ENCODE measurements at regions not wholly inside any gene's neighbourhood (a gene's known extent, or its start where the extent isn't known, plus 50 kb on each side); places are given as distances from the start of the nearest gene placed in this dataset.

DNA sequence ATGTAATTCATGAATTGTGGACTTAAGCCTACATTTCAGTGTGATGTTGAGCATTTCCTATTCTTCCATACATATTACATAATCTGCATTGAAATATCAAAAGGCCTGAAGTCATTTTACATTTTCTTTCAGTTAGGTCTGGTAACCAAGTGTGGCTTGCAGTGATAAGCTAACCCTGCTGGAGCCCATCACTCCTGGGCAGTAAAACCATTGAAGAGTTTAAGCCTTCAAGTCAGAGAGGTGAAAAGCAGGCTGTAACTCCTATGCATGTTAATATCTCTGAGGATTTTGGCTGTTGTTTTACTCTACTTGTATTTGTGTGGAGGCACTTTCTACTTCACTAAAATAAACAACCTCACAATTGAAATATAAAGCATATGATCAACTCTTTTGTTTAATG lies 248.8 kb downstream of the SLITRK5 start:
- no peaks in the 10 kb centered on the region for H3K4me1 ChIP-seq (replicated peaks)
- no peaks in the 10 kb centered on the region for H3K36me3 ChIP-seq
- no peak overlapping the region for H3K4me3 ChIP-seq
- TF ChIP-seq POLR2A (IDR thresholded peaks at IDR 0.05) (no peak), POLR2AphosphoS5 (IDR thresholded peaks at IDR 0.05) (no peak)
- TF ChIP-seq, protein P1, sequence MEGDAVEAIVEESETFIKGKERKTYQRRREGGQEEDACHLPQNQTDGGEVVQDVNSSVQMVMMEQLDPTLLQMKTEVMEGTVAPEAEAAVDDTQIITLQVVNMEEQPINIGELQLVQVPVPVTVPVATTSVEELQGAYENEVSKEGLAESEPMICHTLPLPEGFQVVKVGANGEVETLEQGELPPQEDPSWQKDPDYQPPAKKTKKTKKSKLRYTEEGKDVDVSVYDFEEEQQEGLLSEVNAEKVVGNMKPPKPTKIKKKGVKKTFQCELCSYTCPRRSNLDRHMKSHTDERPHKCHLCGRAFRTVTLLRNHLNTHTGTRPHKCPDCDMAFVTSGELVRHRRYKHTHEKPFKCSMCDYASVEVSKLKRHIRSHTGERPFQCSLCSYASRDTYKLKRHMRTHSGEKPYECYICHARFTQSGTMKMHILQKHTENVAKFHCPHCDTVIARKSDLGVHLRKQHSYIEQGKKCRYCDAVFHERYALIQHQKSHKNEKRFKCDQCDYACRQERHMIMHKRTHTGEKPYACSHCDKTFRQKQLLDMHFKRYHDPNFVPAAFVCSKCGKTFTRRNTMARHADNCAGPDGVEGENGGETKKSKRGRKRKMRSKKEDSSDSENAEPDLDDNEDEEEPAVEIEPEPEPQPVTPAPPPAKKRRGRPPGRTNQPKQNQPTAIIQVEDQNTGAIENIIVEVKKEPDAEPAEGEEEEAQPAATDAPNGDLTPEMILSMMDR (IDR thresholded peaks at IDR 0.05) = no peak
- intact Hi-C loops (cut with DNase I) = no loop called here
- no peak overlapping the region for H3K27ac ChIP-seq
- DNase-seq (ENCODE audit: low spot score) = no peak
- H3K27me3 ChIP-seq (replicated peaks; ENCODE audit: insufficient read depth) = no peaks in the 10 kb centered on the region
- no peaks in the 10 kb centered on the region for H3K9me3 ChIP-seq

DNA sequence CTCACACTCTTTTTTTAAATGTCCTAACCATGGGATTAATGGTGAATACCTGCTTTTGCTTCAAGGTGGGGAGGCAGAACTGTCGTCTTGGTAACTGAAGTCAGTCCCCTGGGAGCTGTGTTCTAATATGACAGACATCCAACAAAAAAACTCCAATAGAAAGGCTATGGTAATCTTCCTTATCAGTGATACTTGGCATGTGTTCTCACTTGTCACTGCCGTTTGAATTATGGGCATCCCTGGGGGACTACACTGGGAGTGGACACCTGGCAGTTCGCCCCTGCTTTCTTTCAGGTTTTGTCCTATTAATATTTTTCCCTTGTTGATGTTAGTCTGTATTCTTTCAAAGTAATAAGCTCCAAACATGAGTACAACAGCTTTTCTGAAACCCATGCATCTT lies 252.6 kb downstream of the SLITRK5 start:
- WGBS = 70% methylated on average over 3 of the region's 3 CpGs
- H3K4me1 ChIP-seq (replicated peaks) = no peaks in the 10 kb centered on the region
- TF ChIP-seq POLR2AphosphoS5 (IDR thresholded peaks at IDR 0.05) = no peak
- TF ChIP-seq, protein P1 (IDR thresholded peaks at IDR 0.05) = no peak
- no peak for TF ChIP-seq POLR2A (IDR thresholded peaks at IDR 0.05)
- intact Hi-C loops (cut with DNase I) = no loop called here
- no peaks in the 10 kb centered on the region for H3K9me3 ChIP-seq
- no peak overlapping the region for H3K27ac ChIP-seq
- H3K36me3 ChIP-seq = no peaks in the 10 kb centered on the region
- no peaks in the 10 kb centered on the region for H3K27me3 ChIP-seq (replicated peaks; ENCODE audit: insufficient read depth)
- no peak overlapping the region for H3K4me3 ChIP-seq
- no peak for DNase-seq (ENCODE audit: low spot score)

DNA sequence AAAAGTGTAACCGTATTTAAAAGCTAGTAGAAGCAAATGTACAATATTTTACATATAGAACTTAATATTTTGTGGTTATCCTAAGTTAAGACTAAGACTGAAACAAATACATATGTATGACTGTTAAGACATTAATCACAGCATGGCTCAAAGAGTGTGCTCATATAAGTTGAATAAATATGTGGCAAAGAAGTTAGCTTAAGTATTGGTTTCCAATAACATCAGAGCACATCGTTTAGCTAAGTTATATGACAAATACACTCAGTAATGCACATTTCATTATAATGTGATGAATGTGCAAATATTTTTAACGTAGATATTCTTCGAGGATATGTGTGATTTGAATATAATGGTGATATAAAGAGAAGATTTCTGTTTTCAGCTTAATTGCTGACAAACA lies 253.8 kb downstream of the SLITRK5 start:
- intact Hi-C loops (cut with DNase I) = no loop called here
- no peak for DNase-seq (ENCODE audit: low spot score)
- TF ChIP-seq POLR2AphosphoS5 (IDR thresholded peaks at IDR 0.05) = no peak
- TF ChIP-seq, protein P1 (IDR thresholded peaks at IDR 0.05) = no peak
- TF ChIP-seq POLR2A (IDR thresholded peaks at IDR 0.05) = no peak
- no peaks in the 10 kb centered on the region for H3K4me1 ChIP-seq (replicated peaks)
- H3K4me3 ChIP-seq = no peak overlapping the region
- no peaks in the 10 kb centered on the region for H3K27me3 ChIP-seq (replicated peaks; ENCODE audit: insufficient read depth)
- H3K27ac ChIP-seq = no peak overlapping the region
- H3K36me3 ChIP-seq = no peaks in the 10 kb centered on the region
- no peaks in the 10 kb centered on the region for H3K9me3 ChIP-seq
- WGBS = 81% methylated on average over 4 of the region's 4 CpGs

DNA sequence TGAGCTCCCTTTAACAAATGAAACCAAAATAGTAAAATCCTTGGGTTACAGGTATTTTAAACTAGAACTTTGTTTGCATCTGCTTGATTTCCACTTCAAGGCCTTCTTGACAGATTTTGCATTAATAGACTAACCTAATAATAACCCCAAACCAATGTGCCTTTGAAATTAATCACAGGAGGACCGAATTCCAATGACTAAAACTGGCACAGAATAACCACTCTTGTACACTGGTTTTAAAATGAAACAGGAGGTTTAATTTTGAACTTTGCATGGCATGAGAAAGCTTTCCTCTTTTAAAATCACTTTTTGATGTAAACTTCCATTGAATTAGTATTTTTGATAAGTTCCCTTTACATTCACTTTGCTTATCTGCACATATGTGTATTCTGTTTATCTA lies 269.6 kb downstream of the SLITRK5 start:
- Histone ChIP-seq H3K9me3 (no peaks in the 10 kb centered on the region), H3K27ac (no peak overlapping the region), H3K36me3 (no peaks in the 10 kb centered on the region), H3K4me3 (no peak overlapping the region), H3K4me1 (replicated peaks) (no peaks in the 10 kb centered on the region), H3K27me3 (replicated peaks; ENCODE audit: insufficient read depth) (no peaks in the 10 kb centered on the region)
- no peak for TF ChIP-seq POLR2A (IDR thresholded peaks at IDR 0.05)
- no peak for TF ChIP-seq POLR2AphosphoS5 (IDR thresholded peaks at IDR 0.05)
- TF ChIP-seq, protein P1 (IDR thresholded peaks at IDR 0.05) = no peak
- DNase-seq (ENCODE audit: low spot score) = no peak
- intact Hi-C loops (cut with DNase I) = no loop called here
- WGBS = 56% methylated on average over 1 of the region's 1 CpG

DNA sequence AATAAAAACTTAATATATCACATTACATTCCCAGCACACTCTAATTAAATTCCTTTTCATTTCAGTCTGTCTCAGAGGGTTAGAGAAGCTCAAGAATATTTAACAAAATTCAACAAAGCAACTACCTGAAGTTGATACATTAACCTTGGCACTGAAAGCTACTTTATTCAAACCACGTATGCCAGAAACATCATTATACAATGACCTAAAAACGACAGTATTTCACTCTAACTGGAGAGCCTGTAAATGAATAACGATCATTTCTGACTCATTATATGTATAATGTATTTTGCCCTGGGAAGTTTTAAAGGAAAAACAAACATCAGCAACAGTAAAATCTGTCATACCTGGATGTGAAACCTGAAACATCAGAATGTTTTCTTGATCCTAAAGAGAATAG lies 270.1 kb downstream of the SLITRK5 start:
- DNase-seq (ENCODE audit: low spot score) = no peak
- no peaks in the 10 kb centered on the region for H3K36me3 ChIP-seq
- TF ChIP-seq POLR2A (IDR thresholded peaks at IDR 0.05) (no peak), POLR2AphosphoS5 (IDR thresholded peaks at IDR 0.05) (no peak)
- TF ChIP-seq, protein P1 (IDR thresholded peaks at IDR 0.05) = no peak
- H3K27me3 ChIP-seq (replicated peaks; ENCODE audit: insufficient read depth) = no peaks in the 10 kb centered on the region
- H3K9me3 ChIP-seq = no peaks in the 10 kb centered on the region
- WGBS = 22% methylated on average over 3 of the region's 3 CpGs
- H3K4me1 ChIP-seq (replicated peaks) = no peaks in the 10 kb centered on the region
- intact Hi-C loops (cut with DNase I) = no loop called here
- H3K27ac ChIP-seq = no peak overlapping the region
- H3K4me3 ChIP-seq = no peak overlapping the region

All from prostate gland (tissue), 2 donors.